Kidney (tissue), 13 donors: ENCODE measurements at regions not wholly inside any gene's neighbourhood (a gene's known extent, or its start where the extent isn't known, plus 50 kb on each side); places are given as distances from the start of the nearest gene placed in this dataset.

Experiments used
- DNase-seq, 5 donors: peaks; one replicate each; pipeline ENCODE4 v3.0.0-alpha.2; 2013 to 2020
- FAIRE-seq: peaks from 2 replicates; lab custom pipeline; 2012; peaks lifted over from hg19 to GRCh38; lab: Jason Lieb, UNC
- H3K27ac ChIP-seq, 2 donors: one replicate each; pipeline ENCODE4 v1.7.0; 2013; ENCODE audit warnings: low read depth in 2 of 2, low read length in 2 of 2, inconsistent platforms in 1 of 2
- H3K27me3 ChIP-seq: one replicate; pipeline ENCODE4 v1.7.1; 2013; ENCODE audit warnings: low read length, inconsistent platforms; ENCODE audit not compliant: control insufficient read depth, insufficient read depth
- H3K36me3 ChIP-seq, 3 donors: one replicate each; pipeline versions ENCODE4 v1.7.0 to v1.7.1; 2013; ENCODE audit warnings: low read length in 3 of 3, control low read depth in 1 of 3, inconsistent platforms in 1 of 3; ENCODE audit not compliant: insufficient read depth in 3 of 3, control insufficient read depth in 2 of 3
- H3K4me1 ChIP-seq, 3 donors: one replicate each; pipeline versions ENCODE4 v1.7.0 to v1.7.1; 2013; ENCODE audit warnings: low read length in 3 of 3, inconsistent platforms in 1 of 3, low read depth in 1 of 3; ENCODE audit not compliant: control insufficient read depth in 2 of 3, insufficient read depth in 2 of 3
- H3K4me3 ChIP-seq, 3 donors: one replicate each; pipeline versions ENCODE4 v1.7.0 to v1.8.1; 2013; ENCODE audit warnings: low read length in 3 of 3, control low read depth in 1 of 3, inconsistent platforms in 1 of 3
- H3K9ac ChIP-seq, 3 donors: one replicate each; pipeline versions ENCODE4 v1.7.0 to v1.7.1; 2013; ENCODE audit warnings: low read length in 3 of 3, control low read depth in 1 of 3, inconsistent platforms in 1 of 3
- H3K9me3 ChIP-seq, 3 donors: one replicate each; pipeline versions ENCODE4 v1.7.0 to v1.7.1; 2013; ENCODE audit warnings: low read length in 3 of 3, control low read depth in 1 of 3, inconsistent platforms in 1 of 3; ENCODE audit not compliant: control insufficient read depth in 2 of 3, insufficient read depth in 1 of 3
- intact Hi-C: fragments of 100-400 bp; cut with DNase I; formaldehyde crosslinking; loops from one replicate; pipeline ENCODE4 v1.11.1; 2022
- TF ChIP-seq, protein P1 (sequence below): IDR thresholded peaks from 3 replicates; pipeline ENCODE4 v1.5.1; 2012; ENCODE audit warnings: mild to moderate bottlenecking, moderate library complexity, borderline replicate concordance; ENCODE audit not compliant: insufficient read depth; ENCODE audit errors: extremely low read depth
- donor health status: control.
- donor health status: control.
- donor health status: control.
- donor health status: control.
- donor health status: control.
- donor health status: DM: yes; HTN: yes; CAD: no.
- donor health status: Normal renal cell carcinoma (clear cell type).

DNA sequence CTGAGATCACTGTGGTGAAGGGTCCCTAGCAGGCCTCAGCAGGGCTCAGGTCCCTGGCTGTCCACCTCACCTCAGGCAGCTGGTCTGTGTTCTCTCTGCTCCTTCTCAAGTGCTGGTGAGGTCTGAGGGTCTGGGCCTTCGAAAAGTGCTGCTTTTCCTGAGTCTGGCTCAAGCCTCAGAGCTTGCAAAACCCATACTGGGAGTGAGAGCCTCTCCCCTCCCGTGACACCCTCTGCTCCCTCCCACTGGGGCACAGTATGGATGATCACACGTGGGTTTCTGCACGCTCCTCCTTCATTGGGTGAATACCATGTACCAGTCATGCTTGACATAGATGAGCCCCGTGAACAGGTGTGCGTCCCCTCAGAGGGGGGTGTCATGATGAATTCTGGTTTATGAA is 73.3 kb upstream of the WASF3 start:
- H3K9me3 ChIP-seq, result no peaks in the 10 kb centered on the region
- H3K9ac ChIP-seq, result no peak overlapping the region
- H3K27me3 ChIP-seq, result no peaks in the 10 kb centered on the region
- H3K4me1 ChIP-seq, result no peaks in the 10 kb centered on the region
- no peak overlapping the region for H3K27ac ChIP-seq
- no peaks in the 10 kb centered on the region for H3K36me3 ChIP-seq
- DNase-seq, result no peak
- TF ChIP-seq, protein P1, sequence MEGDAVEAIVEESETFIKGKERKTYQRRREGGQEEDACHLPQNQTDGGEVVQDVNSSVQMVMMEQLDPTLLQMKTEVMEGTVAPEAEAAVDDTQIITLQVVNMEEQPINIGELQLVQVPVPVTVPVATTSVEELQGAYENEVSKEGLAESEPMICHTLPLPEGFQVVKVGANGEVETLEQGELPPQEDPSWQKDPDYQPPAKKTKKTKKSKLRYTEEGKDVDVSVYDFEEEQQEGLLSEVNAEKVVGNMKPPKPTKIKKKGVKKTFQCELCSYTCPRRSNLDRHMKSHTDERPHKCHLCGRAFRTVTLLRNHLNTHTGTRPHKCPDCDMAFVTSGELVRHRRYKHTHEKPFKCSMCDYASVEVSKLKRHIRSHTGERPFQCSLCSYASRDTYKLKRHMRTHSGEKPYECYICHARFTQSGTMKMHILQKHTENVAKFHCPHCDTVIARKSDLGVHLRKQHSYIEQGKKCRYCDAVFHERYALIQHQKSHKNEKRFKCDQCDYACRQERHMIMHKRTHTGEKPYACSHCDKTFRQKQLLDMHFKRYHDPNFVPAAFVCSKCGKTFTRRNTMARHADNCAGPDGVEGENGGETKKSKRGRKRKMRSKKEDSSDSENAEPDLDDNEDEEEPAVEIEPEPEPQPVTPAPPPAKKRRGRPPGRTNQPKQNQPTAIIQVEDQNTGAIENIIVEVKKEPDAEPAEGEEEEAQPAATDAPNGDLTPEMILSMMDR, result no peak
- intact Hi-C loops, result loop anchor here (10.0 kb wide), 1 partner anchor 211 kb away; no protein-coding TSS in a partner anchor
- FAIRE-seq, result no peak
- H3K4me3 ChIP-seq, result no peak overlapping the region

DNA sequence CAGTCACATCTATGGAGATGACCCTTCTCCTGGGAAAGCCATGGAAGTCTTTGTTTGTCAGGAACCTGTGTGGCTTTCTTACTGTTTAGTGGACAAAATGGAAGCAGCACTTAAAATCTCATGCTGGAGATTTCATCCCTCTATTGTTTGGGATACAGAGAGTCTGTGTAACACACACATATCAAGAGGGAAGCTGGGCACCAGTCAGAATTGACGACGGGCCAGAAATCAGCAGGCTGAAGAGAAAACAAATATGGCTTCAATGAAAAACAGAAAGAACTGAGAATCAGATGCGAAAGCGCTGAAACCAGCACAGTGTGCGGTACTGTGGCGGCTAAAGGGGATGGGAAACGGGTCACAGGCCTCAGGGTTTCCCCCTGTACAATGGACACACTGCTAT is 72.2 kb upstream of the WASF3 start:
- no peak overlapping the region for H3K27ac ChIP-seq
- DNase-seq (no peak), FAIRE-seq (no peak)
- H3K4me3 ChIP-seq, result no peak overlapping the region
- H3K27me3 ChIP-seq, result no peaks in the 10 kb centered on the region
- intact Hi-C loops, result loop anchor here (10.0 kb wide), 1 partner anchor 210 kb away; no protein-coding TSS in a partner anchor
- H3K9me3 ChIP-seq, result no peaks in the 10 kb centered on the region
- H3K4me1 ChIP-seq, result no peaks in the 10 kb centered on the region
- no peak overlapping the region for H3K9ac ChIP-seq
- TF ChIP-seq, protein P1, result no peak
- no peaks in the 10 kb centered on the region for H3K36me3 ChIP-seq

DNA sequence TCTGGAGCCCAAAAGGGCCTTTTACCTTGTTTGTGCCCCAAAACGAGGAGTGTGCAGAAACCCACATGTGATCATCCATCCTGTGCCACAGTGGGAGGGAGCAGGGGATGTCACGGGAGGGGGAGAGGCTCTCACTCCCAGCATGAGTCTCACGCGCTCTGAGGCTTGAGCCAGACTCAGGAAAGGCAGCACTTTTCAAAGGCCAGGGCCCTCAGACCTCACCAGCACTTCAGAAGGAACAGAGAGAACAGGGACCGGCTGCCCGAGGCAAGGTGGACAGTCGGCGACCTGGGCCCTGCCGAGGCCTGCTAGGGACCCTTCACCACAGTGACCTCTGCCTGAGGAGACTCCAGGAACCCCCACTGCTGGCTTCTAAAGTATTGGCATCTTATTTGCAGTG is 71.7 kb upstream of the WASF3 start:
- Histone ChIP-seq H3K4me3 (no peak overlapping the region), H3K9ac (no peak overlapping the region), H3K9me3 (no peaks in the 10 kb centered on the region), H3K27ac (no peak overlapping the region), H3K36me3 (no peaks in the 10 kb centered on the region), H3K4me1 (no peaks in the 10 kb centered on the region), H3K27me3 (no peaks in the 10 kb centered on the region)
- TF ChIP-seq, protein P1, result no peak
- intact Hi-C loops, result loop anchor here (10.0 kb wide), 1 partner anchor 209 kb away; no protein-coding TSS in a partner anchor
- FAIRE-seq, result no peak
- DNase-seq, result no peak

DNA sequence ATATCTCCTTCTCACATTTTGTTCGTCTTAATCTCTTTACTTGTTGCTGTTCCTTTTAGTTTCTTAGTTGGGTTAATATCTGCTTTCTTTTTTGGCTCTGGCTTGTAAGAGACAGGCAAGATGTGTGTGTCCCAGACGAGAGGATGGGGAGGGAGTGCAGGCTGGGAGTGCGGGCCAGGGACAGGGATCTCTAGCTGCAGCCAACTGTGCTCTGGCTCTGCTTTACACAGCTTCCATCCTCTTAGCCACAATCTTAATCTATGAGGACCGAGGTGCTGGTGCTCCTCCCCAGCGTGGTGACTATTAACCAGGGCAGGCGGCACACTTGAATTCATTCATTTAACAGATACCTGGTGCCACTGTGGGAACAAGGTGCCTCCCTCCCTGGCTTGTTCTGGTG is 70.9 kb upstream of the WASF3 start:
- TF ChIP-seq, protein P1, result no peak
- no peak overlapping the region for H3K9ac ChIP-seq
- no peaks in the 10 kb centered on the region for H3K4me1 ChIP-seq
- DNase-seq, result no peak
- intact Hi-C loops, result loop anchor here (10.0 kb wide), 1 partner anchor 208 kb away; no protein-coding TSS in a partner anchor
- no peak for FAIRE-seq
- no peak overlapping the region for H3K27ac ChIP-seq
- no peaks in the 10 kb centered on the region for H3K27me3 ChIP-seq
- no peaks in the 10 kb centered on the region for H3K9me3 ChIP-seq
- H3K4me3 ChIP-seq, result no peak overlapping the region
- no peaks in the 10 kb centered on the region for H3K36me3 ChIP-seq
